Suppressor macrophage treated with lipopolysaccharide for 4 hours (primary cell): ENCODE measurements at regions not wholly inside any gene's neighbourhood (a gene's known extent, or its start where the extent isn't known, plus 50 kb on each side); places are given as distances from the start of the nearest gene placed in this dataset.
"Not testable (repeated sequence)": the region's sequence is repeated elsewhere in the genome, so short reads cannot be mapped to it uniquely, and the experiment has no call there.

Source experiments
- DNase-seq: peaks from one replicate; pipeline ENCODE4 v3.0.0-alpha.2; 2020

DNA sequence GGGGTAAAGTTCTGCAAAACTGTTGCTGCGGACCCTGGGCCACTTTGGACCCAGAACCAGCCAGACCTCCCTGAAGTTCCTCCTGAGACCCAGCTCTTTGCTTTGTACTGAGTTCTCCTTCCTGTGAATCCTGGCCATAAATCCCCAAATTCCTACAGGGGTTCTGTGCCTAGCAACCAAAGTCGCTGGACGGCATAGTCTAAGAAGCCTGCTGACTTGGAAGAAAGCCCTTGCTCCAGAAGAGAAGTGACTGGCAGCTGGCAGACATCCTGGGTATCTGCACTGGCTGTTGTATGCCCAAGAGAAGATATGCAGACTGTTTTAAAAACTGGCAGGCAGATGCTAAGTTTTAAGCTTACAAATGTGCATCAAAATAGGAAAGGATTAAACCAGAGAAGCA, 99.9 kb upstream of the SLC24A4 start:
- no peak for DNase-seq

DNA sequence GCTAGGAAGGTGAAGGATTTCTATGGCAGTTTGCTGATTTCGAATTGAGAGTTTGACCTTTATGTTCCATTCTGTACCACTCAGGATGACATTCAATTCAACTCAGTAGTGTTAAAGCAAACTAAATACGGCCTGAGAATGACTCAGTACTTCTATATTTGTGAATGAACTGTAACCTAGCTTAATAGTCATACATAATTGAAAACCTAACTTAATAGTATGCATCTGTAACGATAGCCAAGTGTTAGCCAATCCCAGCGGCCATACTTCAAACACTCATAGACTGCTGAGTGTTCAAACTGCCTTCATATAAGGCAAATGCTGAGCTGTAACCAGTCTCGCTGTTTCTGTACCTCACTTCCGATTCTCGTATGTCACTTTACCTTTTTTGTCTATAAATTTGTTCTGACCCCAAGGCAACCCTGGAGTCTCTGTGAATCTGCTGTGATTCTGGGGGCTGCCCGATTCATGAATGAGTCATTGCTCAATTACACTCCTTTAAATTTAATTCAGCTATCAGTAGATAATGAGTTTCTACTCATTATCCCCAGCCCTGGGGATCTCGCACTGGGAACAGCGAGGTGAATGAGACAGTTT, 98.5 kb upstream of the SLC24A4 start:
- no peak for DNase-seq

DNA sequence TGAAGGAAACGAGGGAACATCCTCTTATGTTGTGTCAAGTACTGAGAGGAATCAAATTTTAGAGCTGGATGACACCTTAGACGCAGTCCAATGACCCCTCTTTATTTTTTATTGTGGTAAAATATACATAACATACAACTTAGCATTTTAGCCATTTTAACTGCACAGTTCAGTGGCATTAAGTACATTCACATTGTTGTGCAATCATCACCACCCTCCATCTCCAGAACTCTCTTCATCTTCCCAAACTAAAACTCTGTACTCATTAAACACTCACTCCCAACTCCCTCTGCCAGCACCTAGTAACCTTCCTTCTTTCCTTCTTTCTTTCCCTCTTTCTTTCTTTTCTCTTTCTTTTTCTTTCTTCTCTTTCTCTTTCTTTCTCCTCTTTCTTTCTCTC, 97.2 kb upstream of the SLC24A4 start:
- no peak for DNase-seq

DNA sequence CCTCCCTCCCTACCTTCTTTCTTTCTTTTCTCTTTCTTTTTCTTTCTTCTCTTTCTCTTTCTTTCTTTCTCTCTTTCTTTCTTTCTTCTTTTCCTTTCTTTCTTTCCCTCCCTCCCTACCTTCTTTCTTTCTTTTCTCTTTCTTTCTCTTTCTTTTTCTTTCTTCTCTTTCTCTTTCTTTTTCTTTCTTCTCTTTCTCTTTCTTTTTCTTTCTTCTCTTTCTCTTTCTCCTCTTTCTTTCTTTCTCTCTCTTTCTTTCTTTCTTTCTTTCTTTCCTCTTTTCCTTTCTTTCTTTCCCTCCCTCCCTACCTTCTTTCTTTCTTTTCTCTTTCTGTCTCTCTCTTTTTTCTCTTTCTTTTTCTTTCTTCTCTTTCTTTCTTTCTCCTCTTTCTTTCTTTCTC, 96.8 kb upstream of the SLC24A4 start:
- not testable (repeated sequence) for DNase-seq

DNA sequence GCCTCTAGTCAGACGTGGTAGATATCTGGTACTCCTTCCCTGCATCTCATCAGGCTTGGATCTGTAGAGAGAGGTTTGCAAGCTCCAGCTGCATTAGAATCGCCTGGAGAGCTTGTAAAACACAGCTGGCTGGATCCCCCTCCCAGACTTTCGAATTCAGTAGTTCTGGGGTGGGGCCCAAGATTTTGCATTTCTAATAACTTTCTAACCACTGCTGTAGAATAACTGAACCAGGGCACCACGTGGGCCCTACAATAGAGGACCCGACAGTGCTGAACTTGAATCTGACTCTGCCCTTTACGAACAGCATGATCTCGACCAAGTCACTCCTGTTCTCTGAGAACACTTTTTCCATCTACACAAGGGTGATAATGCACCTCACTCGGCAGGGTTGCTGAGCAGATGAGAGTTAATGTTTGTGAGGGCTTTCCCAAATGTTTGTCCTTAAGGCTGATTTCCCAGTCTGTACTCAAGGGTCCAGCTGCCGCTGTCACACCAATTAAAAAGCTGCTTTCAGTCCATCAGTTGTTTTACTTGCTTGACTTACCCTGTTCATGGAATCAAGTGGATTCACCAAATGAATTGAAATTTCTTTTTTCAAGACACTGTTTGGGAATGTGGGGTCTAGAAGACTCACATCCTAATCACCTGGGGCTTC, 86.6 kb upstream of the SLC24A4 start:
- DNase-seq: no peak

DNA sequence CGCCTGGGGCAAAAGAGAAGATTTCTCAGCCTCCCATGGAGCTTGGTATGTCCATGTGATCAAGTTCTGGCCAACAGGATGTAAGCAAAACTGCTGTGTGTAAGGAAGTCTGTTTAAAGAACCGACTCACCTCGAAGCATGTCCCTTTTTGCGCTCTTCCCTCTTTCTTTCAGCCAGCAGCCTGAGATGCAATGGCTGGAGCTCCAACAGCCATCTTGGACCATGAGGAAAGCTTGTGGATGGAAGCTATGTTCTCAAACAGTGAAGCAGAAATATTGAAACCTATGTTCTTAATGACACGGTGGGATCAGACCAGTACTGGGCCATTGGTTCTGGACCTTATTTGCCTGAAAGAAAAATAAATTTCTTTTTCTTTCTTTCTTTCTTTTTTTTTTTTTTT, 82.3 kb upstream of the SLC24A4 start:
- DNase-seq: no peak

DNA sequence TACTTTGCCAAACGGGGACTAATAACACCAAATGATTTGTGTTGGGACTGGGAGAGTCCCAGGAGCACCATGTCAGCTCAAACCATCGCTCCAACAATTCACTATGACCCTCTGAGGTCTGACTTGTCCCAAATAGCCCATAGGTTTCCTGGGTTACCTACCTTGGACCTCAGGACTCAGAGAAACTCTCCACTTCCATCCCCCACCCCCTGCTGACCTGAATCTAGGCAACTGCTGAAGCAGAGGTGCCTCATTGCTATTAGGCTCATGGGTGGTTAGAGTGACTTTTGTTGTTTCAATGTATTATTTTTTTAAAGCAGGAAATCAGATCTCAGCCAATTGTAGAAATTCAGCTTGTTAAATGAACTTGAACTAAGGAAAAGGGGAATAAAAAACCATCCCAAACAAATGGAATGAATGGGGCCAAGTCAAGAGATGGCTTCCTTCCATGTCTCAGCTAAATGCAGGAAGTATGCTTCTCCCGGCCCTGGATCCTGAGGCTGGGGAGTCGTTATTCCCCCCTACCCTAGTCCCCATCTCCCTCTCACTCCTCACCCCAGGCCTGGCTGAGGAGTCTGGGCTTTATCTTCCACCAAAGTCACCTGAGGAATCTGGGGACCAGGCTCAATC, 80.9 kb upstream of the SLC24A4 start:
- no peak for DNase-seq

DNA sequence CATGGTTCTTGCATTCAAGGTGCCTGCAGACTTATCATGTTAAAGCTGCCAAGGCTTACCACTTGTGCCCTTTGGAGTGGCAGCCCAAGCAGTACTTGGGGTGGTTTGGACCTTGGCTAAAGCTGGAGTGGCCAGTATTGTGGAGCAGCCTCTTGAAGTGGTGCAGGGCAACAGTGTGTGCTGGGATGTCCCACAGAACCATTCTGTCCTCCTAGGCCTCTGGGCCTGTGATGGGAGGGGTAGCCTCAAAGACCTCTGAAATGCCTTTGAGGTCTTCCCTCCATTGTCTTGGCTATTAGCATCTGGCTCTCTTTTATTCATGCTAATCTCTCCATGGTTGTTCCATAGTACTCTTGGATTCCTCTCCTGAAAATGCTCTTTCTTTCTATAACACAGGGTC, 78.2 kb upstream of the SLC24A4 start:
- no peak for DNase-seq

DNA sequence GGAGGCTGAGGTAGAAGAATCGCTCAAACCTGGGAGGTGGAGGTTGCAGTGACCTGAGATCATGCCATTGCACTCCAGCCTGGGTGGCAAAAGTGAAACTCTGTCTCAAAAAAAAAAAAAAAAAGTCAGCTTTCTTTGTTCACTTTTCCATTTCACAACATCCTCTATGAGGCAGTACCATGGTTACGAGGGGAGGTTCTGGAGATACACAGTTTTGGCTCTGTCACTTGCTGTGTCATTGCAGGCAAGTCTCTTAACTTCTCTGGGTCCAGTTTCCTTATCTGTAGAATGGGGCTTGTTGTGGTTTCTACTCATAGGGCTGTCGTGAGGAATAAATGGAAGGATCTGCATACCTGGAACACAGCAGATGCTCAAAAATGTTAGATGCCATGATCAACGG, 75.6 kb upstream of the SLC24A4 start:
- DNase-seq: peak; percentile 84

DNA sequence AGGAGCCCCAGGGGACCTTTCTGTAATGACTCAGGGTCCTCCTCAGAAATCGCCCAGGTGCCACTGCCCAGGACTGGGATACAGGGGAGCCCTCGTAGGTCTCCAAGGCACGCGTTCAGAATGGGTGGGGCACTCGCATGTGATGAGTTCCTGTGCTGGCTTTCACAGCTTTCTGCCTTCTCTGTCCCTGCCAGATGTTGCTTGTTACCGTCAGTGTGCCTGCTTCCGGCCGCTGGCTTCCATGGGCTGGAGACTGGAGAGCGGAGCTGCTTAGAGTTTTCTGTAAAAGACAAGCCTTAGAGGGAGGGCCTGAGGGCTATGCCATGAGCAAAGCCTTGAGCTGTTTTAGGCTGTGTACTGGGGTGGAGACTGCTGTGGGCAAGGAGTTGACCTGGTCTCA, 75.0 kb upstream of the SLC24A4 start:
- no peak for DNase-seq

DNA sequence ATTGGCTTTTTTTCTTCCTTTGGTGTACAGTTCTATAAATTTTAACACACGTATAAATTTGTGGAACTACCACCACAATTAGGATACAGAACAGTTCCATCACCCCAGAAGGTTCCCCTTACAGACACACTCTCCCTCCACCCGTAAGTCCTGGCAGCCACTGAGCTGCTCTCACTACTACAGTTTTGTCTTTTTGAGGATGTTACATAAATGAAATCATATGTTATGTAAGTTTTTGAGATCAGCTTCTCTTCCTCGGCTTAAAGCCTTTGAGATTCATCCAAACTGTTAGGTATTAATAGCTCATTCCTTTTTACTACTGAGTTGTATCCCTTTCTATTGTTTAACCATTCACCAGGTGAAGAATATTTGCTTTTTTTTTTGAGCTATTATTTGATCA, 74.3 kb upstream of the SLC24A4 start:
- DNase-seq: peak; percentile 62

DNA sequence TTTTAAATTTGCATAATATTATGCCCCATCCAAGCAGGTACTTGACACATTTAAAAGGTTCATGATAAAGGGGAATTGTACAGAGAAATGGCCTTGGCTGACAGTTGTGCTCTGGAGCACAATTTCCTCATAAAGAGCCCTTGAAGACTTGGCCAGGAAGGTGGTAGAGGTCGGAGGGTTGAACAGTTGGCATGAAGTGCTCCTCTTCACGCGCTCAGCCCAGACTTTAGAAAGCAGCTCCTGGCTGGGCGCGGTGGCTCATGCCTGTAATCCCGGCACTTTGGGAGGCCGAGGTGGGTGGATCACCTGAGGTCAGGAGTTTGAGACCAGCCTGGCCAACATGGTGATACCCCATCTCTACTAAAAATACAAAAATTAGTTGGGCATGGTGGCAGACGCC, 72.6 kb upstream of the SLC24A4 start:
- not testable (repeated sequence) for DNase-seq

DNA sequence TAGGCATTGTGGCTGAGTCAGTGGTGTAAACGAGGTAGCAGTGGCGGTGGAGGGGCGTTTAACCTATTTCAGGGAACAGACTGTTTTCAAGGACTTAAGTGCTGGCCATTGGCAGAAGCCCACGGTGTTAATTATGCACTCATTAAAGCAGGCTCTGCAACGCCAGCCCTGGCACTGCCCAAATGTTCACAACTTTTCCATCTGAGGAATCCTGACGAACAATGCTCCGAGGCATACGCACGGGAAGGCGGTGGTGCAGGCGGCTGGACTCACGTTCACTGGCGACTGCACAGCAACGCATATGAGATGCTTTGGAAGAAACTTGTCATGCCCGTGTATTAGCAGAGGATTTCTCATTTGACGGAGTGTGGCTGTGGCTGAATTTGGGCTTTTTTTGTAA, 70.6 kb upstream of the SLC24A4 start:
- no peak for DNase-seq

DNA sequence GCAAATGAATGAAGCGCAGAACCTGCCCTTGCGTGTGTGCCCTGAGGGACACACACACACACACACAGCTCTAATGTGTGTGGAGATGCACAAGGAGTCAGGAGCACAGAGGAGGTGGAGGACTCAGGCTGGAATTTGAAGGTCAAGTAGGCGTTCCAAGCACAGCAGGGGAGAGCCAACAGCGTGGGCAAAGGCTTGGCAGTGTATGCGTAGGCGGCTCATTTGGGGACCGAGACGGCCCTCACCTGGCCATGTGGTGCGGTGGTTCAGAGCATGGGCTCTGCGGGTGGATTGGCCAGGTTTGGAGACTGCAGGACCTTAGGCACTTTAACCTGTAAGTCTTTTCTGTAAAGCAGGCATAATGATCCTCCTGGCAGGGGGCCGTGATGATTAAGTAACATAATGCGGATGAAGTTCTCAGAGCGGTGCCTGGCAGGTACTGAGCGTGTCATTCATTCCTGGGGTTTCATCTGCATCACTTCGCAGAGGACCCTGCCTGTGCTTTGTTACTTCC, 69.5 kb upstream of the SLC24A4 start:
- no peak for DNase-seq

DNA sequence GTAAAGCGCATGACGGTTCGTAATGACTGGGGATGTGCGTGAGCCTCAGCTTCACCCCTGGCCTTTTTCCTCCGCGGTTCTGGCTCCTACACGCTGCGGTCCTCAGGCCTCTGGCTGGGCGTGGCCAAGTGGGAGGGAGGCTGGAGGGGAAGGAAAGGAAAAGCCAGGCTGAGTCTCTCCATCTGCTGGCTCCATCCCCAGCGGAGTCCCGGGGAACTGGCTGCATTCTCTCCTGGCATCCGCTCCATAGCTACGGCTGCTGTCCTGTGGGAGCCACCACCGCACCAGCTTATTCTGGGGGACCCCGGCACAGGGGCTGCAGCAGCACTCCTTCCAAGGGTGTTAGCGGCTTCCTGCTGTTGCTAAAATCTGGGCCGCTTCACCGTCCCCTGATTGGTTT, 68.2 kb upstream of the SLC24A4 start:
- DNase-seq: peak; percentile 20

DNA sequence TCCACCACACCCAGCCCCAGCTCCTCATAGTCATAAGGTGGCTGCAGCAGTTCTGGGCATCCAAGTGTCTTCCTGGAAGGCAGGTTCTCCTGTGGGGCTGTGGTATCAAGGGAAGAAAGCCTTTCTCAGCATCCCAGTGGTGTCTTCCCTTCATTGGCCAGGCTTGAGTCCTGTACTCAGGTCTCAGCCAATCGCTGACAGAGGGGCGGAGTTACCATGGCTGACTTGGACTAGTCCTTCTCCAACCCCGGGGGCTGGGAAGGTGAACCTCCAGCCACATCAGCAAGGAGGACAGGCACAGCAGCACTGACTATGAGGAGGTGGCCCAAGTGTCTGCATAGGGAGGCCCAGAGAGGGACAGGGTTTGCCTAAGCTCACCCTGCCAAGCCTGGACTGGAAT, 64.0 kb upstream of the SLC24A4 start:
- no peak for DNase-seq

DNA sequence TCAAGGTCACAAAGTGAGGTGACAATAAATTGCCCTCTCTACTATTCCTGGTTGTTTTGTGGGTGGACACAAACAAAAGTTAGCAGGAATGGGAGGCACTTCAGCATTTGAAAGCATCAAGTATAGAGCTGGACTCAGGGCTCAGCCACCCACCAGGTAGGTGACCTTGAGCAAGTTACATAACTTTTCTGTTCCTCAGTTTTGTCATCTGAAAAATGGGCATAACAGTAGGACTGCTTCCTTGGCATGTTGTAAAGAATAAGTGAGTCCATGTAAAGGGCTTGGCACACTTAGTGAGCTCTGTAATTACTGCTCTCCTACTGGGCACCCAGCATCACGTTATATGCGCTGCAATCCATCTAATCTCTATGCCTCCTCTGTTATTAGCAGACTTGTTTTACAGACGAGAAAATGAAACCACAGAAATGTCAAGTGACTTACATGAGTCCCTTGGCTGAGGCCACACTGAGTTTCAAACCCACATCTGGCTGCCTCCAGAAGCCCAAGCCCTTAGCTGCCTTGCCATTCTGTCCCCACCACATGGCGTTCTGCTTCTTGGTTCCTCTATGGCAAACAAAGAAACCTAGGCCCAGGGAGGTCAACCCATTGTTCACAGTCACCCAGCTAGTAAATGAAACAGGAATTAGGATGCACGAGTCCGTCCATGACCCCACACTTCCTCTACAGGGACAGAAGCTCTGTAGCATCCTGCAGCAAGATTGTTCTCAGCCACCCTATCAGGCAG, 63.2 kb upstream of the SLC24A4 start:
- DNase-seq: peak; percentile 85

DNA sequence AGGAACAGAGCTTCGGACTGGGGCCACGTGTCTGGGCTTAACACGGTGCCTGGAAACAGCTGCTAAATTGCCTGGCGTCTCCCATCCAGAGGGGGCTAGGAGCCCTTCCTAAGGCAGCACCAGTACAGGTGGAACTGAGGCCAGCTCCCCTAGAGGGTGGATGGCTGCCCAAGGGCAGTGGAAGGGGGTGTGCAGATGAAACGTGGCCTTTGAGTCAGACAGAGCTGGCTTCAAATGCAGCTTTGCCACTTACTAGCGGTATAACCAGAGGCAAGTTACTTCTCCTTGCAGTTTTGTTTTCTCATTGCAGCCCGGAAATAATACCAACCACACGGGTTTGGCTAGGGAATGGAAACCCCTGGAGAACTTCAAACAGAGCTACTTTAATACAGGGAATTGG, 59.3 kb upstream of the SLC24A4 start:
- peak; percentile 81 for DNase-seq

DNA sequence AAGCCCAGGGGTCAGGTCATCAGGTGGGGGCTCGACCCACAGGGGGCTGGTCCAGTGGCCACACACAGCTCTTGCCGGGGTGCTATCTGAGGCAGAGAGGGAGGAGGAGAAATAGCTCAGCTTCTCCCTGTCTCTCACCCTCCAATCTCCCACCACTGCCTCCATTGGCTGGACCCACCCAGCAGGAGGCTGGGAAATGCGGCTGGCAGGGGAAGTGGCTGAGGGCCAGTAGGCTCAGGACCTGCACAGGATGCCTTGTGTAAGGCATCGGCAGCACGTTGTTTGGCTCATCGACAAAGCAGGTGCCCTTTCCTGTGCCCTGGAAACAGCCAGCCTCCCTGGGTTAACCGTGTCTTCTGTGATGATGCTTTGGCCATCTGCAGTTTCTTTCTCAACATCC, 58.8 kb upstream of the SLC24A4 start:
- peak; percentile 14 for DNase-seq

DNA sequence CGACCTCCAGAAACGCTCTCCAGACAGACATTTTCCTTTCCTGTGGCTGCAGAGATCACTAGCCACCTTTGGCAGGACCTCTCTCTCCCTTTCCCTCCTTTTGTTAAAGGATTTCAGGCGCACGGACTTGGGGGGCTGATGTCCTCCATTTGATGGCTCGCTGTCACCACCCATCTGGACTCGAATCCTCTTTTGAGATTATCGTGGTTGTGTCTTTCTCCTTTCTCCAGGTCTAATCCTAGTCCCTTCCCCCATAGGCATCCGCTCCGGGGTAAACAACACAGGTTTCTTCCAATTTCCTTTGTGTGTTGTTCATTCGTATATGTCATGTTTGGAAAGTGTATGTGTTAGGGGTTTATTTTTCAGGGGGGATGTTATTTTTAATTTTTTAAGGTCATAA, 56.7 kb upstream of the SLC24A4 start:
- no peak for DNase-seq
